ENCODE measurements at regions not wholly inside any gene's neighbourhood (a gene's known extent, or its start where the extent isn't known, plus 50 kb on each side); places are given as distances from the start of the nearest gene placed in this dataset.

- DNase-seq, result no peak
These were observed 158.9 kb downstream of the FNDC1 start for GRCh38 chr6:159328052-159328451.

- no peak for DNase-seq
These were observed 156.3 kb downstream of the FNDC1 start for GRCh38 chr6:159325476-159325875.

- DNase-seq, result no peak
These were observed 155.4 kb downstream of the FNDC1 start for GRCh38 chr6:159324596-159324995.

Data from CD4-positive, alpha-beta T cell treated with Interleukin-12 subunit alpha and Interleukin-12 subunit beta, for 1 hour (primary cell).